ENCODE measurements at regions not wholly inside any gene's neighbourhood (a gene's known extent, or its start where the extent isn't known, plus 50 kb on each side); places are given as distances from the start of the nearest gene placed in this dataset.
"Not testable (repeated sequence)": the region's sequence is repeated elsewhere in the genome, so short reads cannot be mapped to it uniquely, and the experiment has no call there.

- DNase-seq (ENCODE audit: low read depth), result no peak
Measured at GRCh38 chr3:110479731-110480130, 591.9 kb upstream of the NECTIN3 start.

GRCh38 chr3:110485389-110485788 lies 586.2 kb upstream of the NECTIN3 start:
- DNase-seq (ENCODE audit: low read depth), result no peak

- no peak for DNase-seq (ENCODE audit: low read depth)
Measured at GRCh38 chr3:110487840-110488239, 583.8 kb upstream of the NECTIN3 start.

- no peak for DNase-seq (ENCODE audit: low read depth)
Measured at GRCh38 chr3:110491413-110491812, 580.2 kb upstream of the NECTIN3 start.

GRCh38 chr3:110492876-110493275 lies 578.7 kb upstream of the NECTIN3 start:
- DNase-seq (ENCODE audit: low read depth), result no peak

GRCh38 chr3:110493438-110494092 lies 578.1 kb upstream of the NECTIN3 start:
- DNase-seq (ENCODE audit: low read depth), result no peak

- DNase-seq (ENCODE audit: low read depth), result no peak
Measured at GRCh38 chr3:110494093-110494490, 577.5 kb upstream of the NECTIN3 start.

- DNase-seq (ENCODE audit: low read depth), result no peak
Measured at GRCh38 chr3:110494728-110495127, 576.9 kb upstream of the NECTIN3 start.

GRCh38 chr3:110495201-110495927 lies 576.3 kb upstream of the NECTIN3 start:
- no peak for DNase-seq (ENCODE audit: low read depth)

GRCh38 chr3:110504401-110504800 lies 567.2 kb upstream of the NECTIN3 start:
- no peak for DNase-seq (ENCODE audit: low read depth)

- no peak for DNase-seq (ENCODE audit: low read depth)
Measured at GRCh38 chr3:110504901-110505300, 566.7 kb upstream of the NECTIN3 start.

- no peak for DNase-seq (ENCODE audit: low read depth)
Measured at GRCh38 chr3:110506890-110507289, 564.7 kb upstream of the NECTIN3 start.

- not testable (repeated sequence) for DNase-seq (ENCODE audit: low read depth)
Measured at GRCh38 chr3:110507570-110507969, 564.0 kb upstream of the NECTIN3 start.

GRCh38 chr3:110512961-110513360 lies 558.7 kb upstream of the NECTIN3 start:
- DNase-seq (ENCODE audit: low read depth), result no peak

GRCh38 chr3:110518031-110518430 lies 553.6 kb upstream of the NECTIN3 start:
- no peak for DNase-seq (ENCODE audit: low read depth)

GRCh38 chr3:110519071-110519470 lies 552.5 kb upstream of the NECTIN3 start:
- DNase-seq (ENCODE audit: low read depth), result no peak

GRCh38 chr3:110521019-110521418 lies 550.6 kb upstream of the NECTIN3 start:
- no peak for DNase-seq (ENCODE audit: low read depth)

- DNase-seq (ENCODE audit: low read depth), result not testable (repeated sequence)
Measured at GRCh38 chr3:110525558-110526064, 546.0 kb upstream of the NECTIN3 start.

- no peak for DNase-seq (ENCODE audit: low read depth)
Measured at GRCh38 chr3:110526777-110527727, 544.6 kb upstream of the NECTIN3 start.

- DNase-seq (ENCODE audit: low read depth), result no peak
Measured at GRCh38 chr3:110528305-110529121, 543.1 kb upstream of the NECTIN3 start.

- DNase-seq (ENCODE audit: low read depth), result no peak
Measured at GRCh38 chr3:110530902-110531301, 540.7 kb upstream of the NECTIN3 start.
